D721Med (cell line): ENCODE measurements at regions not wholly inside any gene's neighbourhood (a gene's known extent, or its start where the extent isn't known, plus 50 kb on each side); places are given as distances from the start of the nearest gene placed in this dataset.

ENCODE experiments used
- DNase-seq: peaks from one replicate; pipeline ENCODE4 v3.0.0; 2011; ENCODE audit warnings: low spot score; ENCODE audit not compliant: insufficient read length
- FAIRE-seq: peaks from 2 replicates; lab custom pipeline; 2011; peaks lifted over from hg19 to GRCh38; lab: Jason Lieb, UNC
- CTCF ChIP-seq: IDR thresholded peaks from 2 replicates; pipeline ENCODE4 v1.5.1; 2012; ENCODE audit warnings: mild to moderate bottlenecking, control low read depth; ENCODE audit not compliant: insufficient read depth; ENCODE audit errors: missing control alignments

- FAIRE-seq (peak; percentile 80), DNase-seq (no peak)
- no peak for TF ChIP-seq CTCF
These were observed 300.6 kb upstream of the KLHL1 start for GRCh38 chr13:70408865-70409264.

- FAIRE-seq (no peak), DNase-seq (no peak)
- TF ChIP-seq CTCF: no peak
These were observed 299.2 kb upstream of the KLHL1 start for GRCh38 chr13:70407486-70407885.

GRCh38 chr13:70405266-70405665, 297.0 kb upstream of the KLHL1 start:
- DNase-seq: no peak
- FAIRE-seq: no peak
- no peak for TF ChIP-seq CTCF

- DNase-seq (no peak), FAIRE-seq (no peak)
- TF ChIP-seq CTCF: no peak
These were observed 285.8 kb upstream of the KLHL1 start for GRCh38 chr13:70394031-70394548.

- no peak for TF ChIP-seq CTCF
- FAIRE-seq: no peak
- no peak for DNase-seq
These were observed 283.4 kb upstream of the KLHL1 start for GRCh38 chr13:70391678-70392077.

- DNase-seq (no peak), FAIRE-seq (peak; percentile 35)
- no peak for TF ChIP-seq CTCF
These were observed 282.7 kb upstream of the KLHL1 start for GRCh38 chr13:70390968-70391367.

- FAIRE-seq (no peak), DNase-seq (no peak)
- no peak for TF ChIP-seq CTCF
These were observed 281.8 kb upstream of the KLHL1 start for GRCh38 chr13:70390064-70390463.
